Coronary artery (tissue), 2 donors: ENCODE measurements at regions not wholly inside any gene's neighbourhood (a gene's known extent, or its start where the extent isn't known, plus 50 kb on each side); places are given as distances from the start of the nearest gene placed in this dataset.
"Not testable (repeated sequence)": the region's sequence is repeated elsewhere in the genome, so short reads cannot be mapped to it uniquely, and the experiment has no call there.

Source experiments
- DNase-seq: peaks from one replicate; pipeline ENCODE4 v3.0.0-alpha.2; 2017; ENCODE audit warnings: low spot score
- H3K27ac ChIP-seq, 2 donors: fragments of 200-600 bp; sonication (generic); one replicate each; pipeline ENCODE4 v1.5.1; 2016 to 2019
- H3K4me3 ChIP-seq: fragments of 200-600 bp; sonication (generic); 2 replicates; pipeline ENCODE4 v1.5.1; 2016; ENCODE audit warnings: mild to moderate bottlenecking, moderate library complexity
- CTCF ChIP-seq: fragments of 200-600 bp; sonication (generic); IDR thresholded peaks from one replicate; pipeline ENCODE4 v1.5.1; 2019; ENCODE audit warnings: antibody characterized with exemption

GRCh38 chr2:47728551-47728950, 54.4 kb upstream of the MSH6 start:
- no peak for TF ChIP-seq CTCF
- no peak for DNase-seq
- Histone ChIP-seq H3K4me3 (no peak overlapping the region), H3K27ac (no peak overlapping the region)

- Histone ChIP-seq H3K4me3 (no peak overlapping the region), H3K27ac (no peak overlapping the region)
- TF ChIP-seq CTCF = no peak
- DNase-seq = no peak
These were observed 55.0 kb upstream of the MSH6 start for GRCh38 chr2:47727956-47728355.

- not testable (repeated sequence) for DNase-seq, H3K4me3 ChIP-seq, H3K27ac ChIP-seq
These were observed 56.0 kb upstream of the MSH6 start for GRCh38 chr2:47726978-47727377.

- TF ChIP-seq CTCF = no peak
- Histone ChIP-seq H3K4me3 (no peak overlapping the region), H3K27ac (no peak overlapping the region)
- no peak for DNase-seq
These were observed 57.1 kb upstream of the MSH6 start for GRCh38 chr2:47725808-47726207.

GRCh38 chr2:47724221-47724981, 58.5 kb upstream of the MSH6 start:
- H3K4me3 ChIP-seq = no peak overlapping the region
- H3K27ac ChIP-seq = no peak overlapping the region
- TF ChIP-seq CTCF = no peak
- DNase-seq = no peak

GRCh38 chr2:47721296-47721695, 61.6 kb upstream of the MSH6 start:
- no peak overlapping the region for H3K27ac ChIP-seq
- no peak overlapping the region for H3K4me3 ChIP-seq
- DNase-seq = no peak
- no peak for TF ChIP-seq CTCF

- no peak for TF ChIP-seq CTCF
- Histone ChIP-seq H3K27ac (no peak overlapping the region), H3K4me3 (no peak overlapping the region)
- DNase-seq = no peak
These were observed 62.4 kb upstream of the MSH6 start for GRCh38 chr2:47720559-47720958.

- no peak overlapping the region for H3K4me3 ChIP-seq
- TF ChIP-seq CTCF = no peak
- DNase-seq = no peak
- H3K27ac ChIP-seq = no peak overlapping the region
These were observed 62.9 kb upstream of the MSH6 start for GRCh38 chr2:47720036-47720435.
